ENCODE measurements at regions not wholly inside any gene's neighbourhood (a gene's known extent, or its start where the extent isn't known, plus 50 kb on each side); places are given as distances from the start of the nearest gene placed in this dataset.
"Not testable (repeated sequence)": the region's sequence is repeated elsewhere in the genome, so short reads cannot be mapped to it uniquely, and the experiment has no call there.

DNA sequence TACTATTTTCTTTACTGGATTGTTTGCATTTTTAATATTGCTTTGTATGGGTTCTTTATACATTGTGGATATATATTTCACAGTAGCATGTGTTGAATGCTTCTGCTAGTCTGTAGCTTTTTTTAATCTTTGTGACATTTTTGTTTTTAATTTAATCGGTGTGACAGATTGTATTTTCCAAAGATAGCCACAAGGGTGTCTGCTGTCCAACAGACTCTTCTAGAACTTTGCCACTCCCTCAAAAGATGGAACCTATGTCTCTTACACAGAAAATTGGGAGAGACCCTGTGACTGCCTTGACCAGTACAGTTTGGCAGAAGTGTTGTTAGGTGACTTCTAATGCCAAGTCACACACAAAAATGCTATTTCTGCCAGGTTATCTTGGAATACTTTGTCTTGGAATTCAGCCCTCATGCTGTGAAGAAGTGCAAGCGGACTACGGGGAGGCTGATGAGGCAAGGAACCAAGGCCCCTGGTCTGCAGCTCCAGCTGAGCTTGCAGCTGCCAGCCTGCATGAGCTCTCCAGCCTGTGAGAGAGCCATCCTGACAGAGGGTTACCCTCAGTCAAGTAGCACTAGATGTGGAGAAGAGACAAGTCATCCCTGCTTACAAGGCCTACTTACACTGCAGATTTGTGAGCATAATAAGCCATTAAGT is 110.8 kb downstream of the TDRD15 start:
- Histone ChIP-seq H3K27me3 (no peaks in the 10 kb centered on the region), H3K36me3 (no peaks in the 10 kb centered on the region), H3K4me1 (ENCODE audit: insufficient read depth) (no peaks in the 10 kb centered on the region), H3K4me3 (no peak overlapping the region), H3K27ac (no peak overlapping the region), H3K9me3 (no peaks in the 10 kb centered on the region)
- WGBS, 3 donors: 84 to 88% (median 87%) methylated on average over 3 of the region's 3 CpGs
- intact Hi-C loops (cut with DNase I): no loop called here
- TF ChIP-seq, protein P1, sequence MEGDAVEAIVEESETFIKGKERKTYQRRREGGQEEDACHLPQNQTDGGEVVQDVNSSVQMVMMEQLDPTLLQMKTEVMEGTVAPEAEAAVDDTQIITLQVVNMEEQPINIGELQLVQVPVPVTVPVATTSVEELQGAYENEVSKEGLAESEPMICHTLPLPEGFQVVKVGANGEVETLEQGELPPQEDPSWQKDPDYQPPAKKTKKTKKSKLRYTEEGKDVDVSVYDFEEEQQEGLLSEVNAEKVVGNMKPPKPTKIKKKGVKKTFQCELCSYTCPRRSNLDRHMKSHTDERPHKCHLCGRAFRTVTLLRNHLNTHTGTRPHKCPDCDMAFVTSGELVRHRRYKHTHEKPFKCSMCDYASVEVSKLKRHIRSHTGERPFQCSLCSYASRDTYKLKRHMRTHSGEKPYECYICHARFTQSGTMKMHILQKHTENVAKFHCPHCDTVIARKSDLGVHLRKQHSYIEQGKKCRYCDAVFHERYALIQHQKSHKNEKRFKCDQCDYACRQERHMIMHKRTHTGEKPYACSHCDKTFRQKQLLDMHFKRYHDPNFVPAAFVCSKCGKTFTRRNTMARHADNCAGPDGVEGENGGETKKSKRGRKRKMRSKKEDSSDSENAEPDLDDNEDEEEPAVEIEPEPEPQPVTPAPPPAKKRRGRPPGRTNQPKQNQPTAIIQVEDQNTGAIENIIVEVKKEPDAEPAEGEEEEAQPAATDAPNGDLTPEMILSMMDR (IDR thresholded peaks at IDR 0.05): no peak
- no peak for TF ChIP-seq POLR2A (IDR thresholded peaks at IDR 0.05)
- no peak for TF ChIP-seq EP300 (IDR thresholded peaks at IDR 0.05)
- no peak for DNase-seq

GRCh38 chr2:21239749-21240148 is 116.0 kb downstream of the TDRD15 start:
- intact Hi-C loops (cut with DNase I); H3K27me3 ChIP-seq; H3K36me3 ChIP-seq; H3K27ac ChIP-seq; DNase-seq; H3K4me3 ChIP-seq; H3K9me3 ChIP-seq; H3K4me1 ChIP-seq (ENCODE audit: insufficient read depth): not testable (repeated sequence)
- 73 to 90% (median 82%) methylated on average over 1 of the region's 1 CpG for WGBS, 3 donors

DNA sequence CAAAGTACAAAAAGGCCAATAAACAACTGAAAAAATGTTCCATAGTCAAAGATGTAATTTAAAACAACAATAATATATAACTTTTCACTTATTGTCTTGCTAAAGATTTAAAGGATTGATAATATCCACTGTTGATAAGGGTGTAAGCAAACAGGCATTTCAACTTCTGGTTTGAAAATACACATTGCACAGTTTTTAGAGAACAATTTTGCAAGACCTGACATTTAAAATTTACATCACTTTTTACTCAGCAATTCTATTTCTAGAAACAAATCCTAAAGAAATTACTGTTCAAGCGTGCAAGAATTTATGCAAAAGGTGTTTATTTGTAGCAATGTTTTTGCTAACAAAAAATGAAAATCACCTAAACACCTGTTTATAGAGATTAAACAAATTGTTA is 120.4 kb downstream of the TDRD15 start:
- WGBS, 3 donors: 87 to 94% (median 93%) methylated on average over 1 of the region's 1 CpG
- Histone ChIP-seq H3K9me3 (no peaks in the 10 kb centered on the region), H3K27ac (no peak overlapping the region)

GRCh38 chr2:21245565-21245964 is 121.8 kb downstream of the TDRD15 start:
- intact Hi-C loops (cut with DNase I): no loop called here
- H3K4me3 ChIP-seq: no peak overlapping the region

More for the DNA sequence above, 120.4 kb downstream of the TDRD15 start:
- TF ChIP-seq, protein P1 (IDR thresholded peaks at IDR 0.05): no peak
- TF ChIP-seq EP300 (IDR thresholded peaks at IDR 0.05) (no peak), POLR2A (IDR thresholded peaks at IDR 0.05) (no peak)
- intact Hi-C loops (cut with DNase I): no loop called here
- H3K27me3 ChIP-seq: no peaks in the 10 kb centered on the region
- H3K36me3 ChIP-seq: no peaks in the 10 kb centered on the region
- H3K4me3 ChIP-seq: no peak overlapping the region
- H3K4me1 ChIP-seq (ENCODE audit: insufficient read depth): no peaks in the 10 kb centered on the region
- DNase-seq: no peak

GRCh38 chr2:21249367-21249766 is 125.6 kb downstream of the TDRD15 start:
- Histone ChIP-seq H3K4me1 (ENCODE audit: insufficient read depth) (no peaks in the 10 kb centered on the region), H3K36me3 (no peaks in the 10 kb centered on the region), H3K27me3 (no peaks in the 10 kb centered on the region), H3K9me3 (no peaks in the 10 kb centered on the region), H3K4me3 (no peak overlapping the region), H3K27ac (no peak overlapping the region)
- WGBS, 3 donors: 78 to 85% (median 84%) methylated on average over 3 of the region's 3 CpGs
- DNase-seq: no peak
- intact Hi-C loops (cut with DNase I): no loop called here
- TF ChIP-seq, protein P1 (IDR thresholded peaks at IDR 0.05): no peak
- TF ChIP-seq POLR2A (IDR thresholded peaks at IDR 0.05) (no peak), EP300 (IDR thresholded peaks at IDR 0.05) (no peak)

More at GRCh38 chr2:21245565-21245964, 121.8 kb downstream of the TDRD15 start:
- no peaks in the 10 kb centered on the region for H3K27me3 ChIP-seq
- H3K9me3 ChIP-seq: no peaks in the 10 kb centered on the region
- 69 to 78% (median 74%) methylated on average over 2 of the region's 2 CpGs for WGBS, 3 donors
- no peak for TF ChIP-seq POLR2A (IDR thresholded peaks at IDR 0.05)
- TF ChIP-seq, protein P1 (IDR thresholded peaks at IDR 0.05): no peak
- no peak for TF ChIP-seq EP300 (IDR thresholded peaks at IDR 0.05)
- no peak overlapping the region for H3K27ac ChIP-seq
- H3K4me1 ChIP-seq (ENCODE audit: insufficient read depth): no peaks in the 10 kb centered on the region
- H3K36me3 ChIP-seq: no peaks in the 10 kb centered on the region
- DNase-seq: no peak

Data from ovary (tissue), 7 donors.